GM23338 (cell line): ENCODE measurements at regions not wholly inside any gene's neighbourhood (a gene's known extent, or its start where the extent isn't known, plus 50 kb on each side); places are given as distances from the start of the nearest gene placed in this dataset.

Source experiments
- ATAC-seq: fragments of 200-7000 bp; cut with Tn5 transposase; 3 replicates; pipeline ENCODE4 v1.9.1; 2020
- DNase-seq: peaks from one replicate; pipeline ENCODE4 v3.0.0-alpha.2; 2015; ENCODE audit warnings: low spot score
- H2AFZ ChIP-seq: fragments of 200-600 bp; sonication (generic); 2 replicates; pipeline ENCODE4 v1.8.0; 2016; ENCODE audit warnings: antibody characterized with exemption, mild to moderate bottlenecking, moderate library complexity
- H3F3A ChIP-seq: fragments of 200-600 bp; sonication (generic); replicated peaks from 2 replicates; pipeline ENCODE4 v1.8.0; 2017; ENCODE audit warnings: antibody characterized with exemption, mixed run types, low read depth
- H3K27ac ChIP-seq: fragments of 200-600 bp; sonication (generic); 2 replicates; pipeline ENCODE4 v1.6.1; 2016; ENCODE audit warnings: low read depth
- H3K27me3 ChIP-seq: fragments of 200-600 bp; sonication (generic); 2 replicates; pipeline ENCODE4 v1.8.0; 2016; ENCODE audit warnings: mild to moderate bottlenecking, mixed run types, moderate library complexity; ENCODE audit not compliant: insufficient read depth
- H3K36me3 ChIP-seq: fragments of 200-600 bp; sonication (generic); 2 replicates; pipeline ENCODE4 v1.8.0; 2016; ENCODE audit warnings: mild to moderate bottlenecking; ENCODE audit not compliant: insufficient read depth
- H3K4me1 ChIP-seq: fragments of 200-600 bp; sonication (generic); 2 replicates; pipeline ENCODE4 v1.8.0; 2016; ENCODE audit warnings: mild to moderate bottlenecking, moderate library complexity; ENCODE audit not compliant: insufficient read depth
- H3K4me2 ChIP-seq: fragments of 200-600 bp; sonication (generic); 2 replicates; pipeline ENCODE4 v1.7.1; 2017; ENCODE audit warnings: mixed run types
- H3K4me3 ChIP-seq: fragments of 200-600 bp; sonication (generic); 2 replicates; pipeline ENCODE4 v1.6.1; 2016; ENCODE audit warnings: mixed run types
- H3K79me2 ChIP-seq: fragments of 200-600 bp; sonication (generic); replicated peaks from 2 replicates; pipeline ENCODE4 v1.8.0; 2017; ENCODE audit warnings: mild to moderate bottlenecking; ENCODE audit not compliant: insufficient read depth
- H3K9me2 ChIP-seq: fragments of 200-600 bp; sonication (generic); 2 replicates; pipeline ENCODE4 v1.8.0; 2017; ENCODE audit not compliant: insufficient read depth
- H4K20me1 ChIP-seq: fragments of 200-600 bp; sonication (generic); replicated peaks from 2 replicates; pipeline ENCODE4 v1.8.0; 2017; ENCODE audit warnings: mild to moderate bottlenecking; ENCODE audit not compliant: insufficient read depth
- H3K27ac Mint-ChIP-seq: 2 replicates; pipeline ENCODE4 v1.8.0; 2020; ENCODE audit warnings: inconsistent platforms, mild to moderate bottlenecking, moderate library complexity, mixed read lengths
- H3K27me3 Mint-ChIP-seq: 3 replicates; pipeline ENCODE4 v1.8.0; 2022; ENCODE audit warnings: low read depth, mild to moderate bottlenecking, moderate library complexity, mixed read lengths, inconsistent platforms; ENCODE audit not compliant: insufficient read depth, poor library complexity
- H3K36me3 Mint-ChIP-seq: 3 replicates; pipeline ENCODE4 v1.8.0; 2021; ENCODE audit warnings: low read depth, mild to moderate bottlenecking, inconsistent platforms, moderate library complexity, mixed read lengths
- H3K4me1 Mint-ChIP-seq: 3 replicates; pipeline ENCODE4 v1.8.0; 2020; ENCODE audit warnings: mild to moderate bottlenecking, inconsistent platforms, mixed read lengths
- H3K4me3 Mint-ChIP-seq: 3 replicates; pipeline ENCODE4 v1.8.0; 2021; ENCODE audit warnings: moderate library complexity, mild to moderate bottlenecking, inconsistent platforms, mixed read lengths
- H3K9me3 Mint-ChIP-seq: 3 replicates; pipeline ENCODE4 v1.8.0; 2020; ENCODE audit warnings: moderate library complexity, mild to moderate bottlenecking, inconsistent platforms, mixed read lengths
- CREB1 ChIP-seq: fragments of 250-450 bp; sonication (Bioruptor Pico); IDR thresholded peaks from 2 replicates; pipeline ENCODE4 v1.5.0; 2020; ENCODE audit warnings: low read depth, mild to moderate bottlenecking, moderate library complexity
- EZH2 ChIP-seq: fragments of 200-600 bp; sonication (generic); IDR thresholded peaks from one replicate; pipeline ENCODE4 v1.8.0; 2017; ENCODE audit warnings: antibody characterized with exemption, mild to moderate bottlenecking, low read depth; ENCODE audit not compliant: unreplicated experiment
- JUNB ChIP-seq: IDR thresholded peaks from one replicate; pipeline ENCODE4 v1.6.1; 2016; ENCODE audit warnings: antibody characterized with exemption; ENCODE audit not compliant: unreplicated experiment
- POLR2AphosphoS5 ChIP-seq: IDR thresholded peaks from 2 replicates; pipeline ENCODE4 v1.6.1; 2016; ENCODE audit warnings: antibody characterized with exemption, low read depth
- ZNF114 ChIP-seq: fragments of 250-450 bp; sonication (Bioruptor Pico); IDR thresholded peaks from 2 replicates; pipeline ENCODE4 v1.5.0; 2020; ENCODE audit warnings: mild to moderate bottlenecking, moderate library complexity
- ZNF331 ChIP-seq: fragments of 250-450 bp; sonication (Bioruptor Pico); IDR thresholded peaks from 2 replicates; pipeline ENCODE4 v1.5.0; 2020; ENCODE audit warnings: low read depth, mild to moderate bottlenecking, moderate library complexity
- TF ChIP-seq, protein P1 (sequence below): IDR thresholded peaks from one replicate; pipeline ENCODE4 v1.6.1; 2018; ENCODE audit warnings: antibody characterized with exemption; ENCODE audit not compliant: unreplicated experiment
- TF ChIP-seq, protein P2 (sequence below), 2 experiments: fragments of 200-600 bp in 1 of 2; sonication (generic) in 1 of 2; conservative IDR thresholded peaks; 2 replicates each; pipeline versions ENCODE4 v1.5.1 to v1.6.1; 2016 to 2017; ENCODE audit warnings: antibody characterized with exemption in 2 of 2, low read depth in 2 of 2, mild to moderate bottlenecking in 2 of 2, moderate library complexity in 1 of 2

- no peak for TF ChIP-seq CREB1
- no peak for TF ChIP-seq EZH2
- TF ChIP-seq POLR2AphosphoS5: no peak
These were observed 734.1 kb upstream of the ZP4 start (continued) for GRCh38 chr1:238624776-238625175.

DNA sequence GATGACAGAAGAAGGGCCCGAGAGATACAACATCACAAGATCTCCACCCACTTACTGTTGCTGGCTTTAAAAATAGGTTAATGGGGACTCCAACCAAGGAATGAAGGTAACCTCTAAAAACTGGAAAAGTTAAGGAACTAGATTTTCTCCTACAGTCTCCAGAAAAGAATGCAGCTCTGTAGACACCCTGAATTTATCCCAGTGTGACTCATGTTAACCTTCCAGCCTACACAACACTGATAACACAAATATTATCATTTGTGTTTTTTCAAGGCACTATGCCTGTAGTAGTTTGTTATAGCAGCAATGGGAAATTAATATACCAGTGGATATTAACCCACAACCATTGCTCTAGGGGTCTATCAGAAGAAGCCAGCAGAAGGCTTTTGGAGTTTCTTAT, 730.7 kb upstream of the ZP4 start:
- no peaks in the 10 kb centered on the region for H3K36me3 Mint-ChIP-seq
- H2AFZ ChIP-seq: no peak overlapping the region
- no peaks in the 10 kb centered on the region for H3K4me1 ChIP-seq
- H3K27ac Mint-ChIP-seq: no peak overlapping the region
- H3K4me1 Mint-ChIP-seq: no peaks in the 10 kb centered on the region
- H3K36me3 ChIP-seq: no peaks in the 10 kb centered on the region
- DNase-seq (no peak), ATAC-seq (no peak)
- TF ChIP-seq, protein P1, sequence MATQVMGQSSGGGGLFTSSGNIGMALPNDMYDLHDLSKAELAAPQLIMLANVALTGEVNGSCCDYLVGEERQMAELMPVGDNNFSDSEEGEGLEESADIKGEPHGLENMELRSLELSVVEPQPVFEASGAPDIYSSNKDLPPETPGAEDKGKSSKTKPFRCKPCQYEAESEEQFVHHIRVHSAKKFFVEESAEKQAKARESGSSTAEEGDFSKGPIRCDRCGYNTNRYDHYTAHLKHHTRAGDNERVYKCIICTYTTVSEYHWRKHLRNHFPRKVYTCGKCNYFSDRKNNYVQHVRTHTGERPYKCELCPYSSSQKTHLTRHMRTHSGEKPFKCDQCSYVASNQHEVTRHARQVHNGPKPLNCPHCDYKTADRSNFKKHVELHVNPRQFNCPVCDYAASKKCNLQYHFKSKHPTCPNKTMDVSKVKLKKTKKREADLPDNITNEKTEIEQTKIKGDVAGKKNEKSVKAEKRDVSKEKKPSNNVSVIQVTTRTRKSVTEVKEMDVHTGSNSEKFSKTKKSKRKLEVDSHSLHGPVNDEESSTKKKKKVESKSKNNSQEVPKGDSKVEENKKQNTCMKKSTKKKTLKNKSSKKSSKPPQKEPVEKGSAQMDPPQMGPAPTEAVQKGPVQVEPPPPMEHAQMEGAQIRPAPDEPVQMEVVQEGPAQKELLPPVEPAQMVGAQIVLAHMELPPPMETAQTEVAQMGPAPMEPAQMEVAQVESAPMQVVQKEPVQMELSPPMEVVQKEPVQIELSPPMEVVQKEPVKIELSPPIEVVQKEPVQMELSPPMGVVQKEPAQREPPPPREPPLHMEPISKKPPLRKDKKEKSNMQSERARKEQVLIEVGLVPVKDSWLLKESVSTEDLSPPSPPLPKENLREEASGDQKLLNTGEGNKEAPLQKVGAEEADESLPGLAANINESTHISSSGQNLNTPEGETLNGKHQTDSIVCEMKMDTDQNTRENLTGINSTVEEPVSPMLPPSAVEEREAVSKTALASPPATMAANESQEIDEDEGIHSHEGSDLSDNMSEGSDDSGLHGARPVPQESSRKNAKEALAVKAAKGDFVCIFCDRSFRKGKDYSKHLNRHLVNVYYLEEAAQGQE: no peak
- H3K9me3 Mint-ChIP-seq: no peaks in the 10 kb centered on the region
- no peaks in the 10 kb centered on the region for H3K27me3 ChIP-seq
- no peak overlapping the region for H3K27ac ChIP-seq
- H3F3A ChIP-seq: no peaks in the 10 kb centered on the region
- no peaks in the 10 kb centered on the region for H4K20me1 ChIP-seq
- H3K79me2 ChIP-seq: no peaks in the 10 kb centered on the region
- H3K4me2 ChIP-seq: no peak overlapping the region
- no peaks in the 10 kb centered on the region; the same call in 1 of the 2 replicates for H3K9me2 ChIP-seq
- H3K27me3 Mint-ChIP-seq: no peaks in the 10 kb centered on the region
- no peak overlapping the region for H3K4me3 Mint-ChIP-seq
- H3K4me3 ChIP-seq: no peak overlapping the region

GRCh38 chr1:238619652-238620051, 728.9 kb upstream of the ZP4 start:
- ATAC-seq: no peak
- no peak overlapping the region for H3K4me3 Mint-ChIP-seq
- no peak overlapping the region for H2AFZ ChIP-seq
- H3K9me3 Mint-ChIP-seq: no peaks in the 10 kb centered on the region
- no peak overlapping the region for H3K27ac ChIP-seq
- H3K27me3 Mint-ChIP-seq: no peaks in the 10 kb centered on the region
- no peaks in the 10 kb centered on the region for H3K36me3 Mint-ChIP-seq
- no peaks in the 10 kb centered on the region for H3K27me3 ChIP-seq
- H3F3A ChIP-seq: no peaks in the 10 kb centered on the region
- no peak for TF ChIP-seq POLR2AphosphoS5
- no peak for TF ChIP-seq JUNB
- TF ChIP-seq, protein P2, sequence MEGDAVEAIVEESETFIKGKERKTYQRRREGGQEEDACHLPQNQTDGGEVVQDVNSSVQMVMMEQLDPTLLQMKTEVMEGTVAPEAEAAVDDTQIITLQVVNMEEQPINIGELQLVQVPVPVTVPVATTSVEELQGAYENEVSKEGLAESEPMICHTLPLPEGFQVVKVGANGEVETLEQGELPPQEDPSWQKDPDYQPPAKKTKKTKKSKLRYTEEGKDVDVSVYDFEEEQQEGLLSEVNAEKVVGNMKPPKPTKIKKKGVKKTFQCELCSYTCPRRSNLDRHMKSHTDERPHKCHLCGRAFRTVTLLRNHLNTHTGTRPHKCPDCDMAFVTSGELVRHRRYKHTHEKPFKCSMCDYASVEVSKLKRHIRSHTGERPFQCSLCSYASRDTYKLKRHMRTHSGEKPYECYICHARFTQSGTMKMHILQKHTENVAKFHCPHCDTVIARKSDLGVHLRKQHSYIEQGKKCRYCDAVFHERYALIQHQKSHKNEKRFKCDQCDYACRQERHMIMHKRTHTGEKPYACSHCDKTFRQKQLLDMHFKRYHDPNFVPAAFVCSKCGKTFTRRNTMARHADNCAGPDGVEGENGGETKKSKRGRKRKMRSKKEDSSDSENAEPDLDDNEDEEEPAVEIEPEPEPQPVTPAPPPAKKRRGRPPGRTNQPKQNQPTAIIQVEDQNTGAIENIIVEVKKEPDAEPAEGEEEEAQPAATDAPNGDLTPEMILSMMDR (conservative IDR thresholded peaks at IDR 0.05; ENCODE audit: low read depth in 2 of 2): no peak
- no peak for TF ChIP-seq ZNF114 (CRISPR knock-in tag)
- TF ChIP-seq ZNF331: no peak
- no peaks in the 10 kb centered on the region for H3K4me1 ChIP-seq
- no peaks in the 10 kb centered on the region; the same call in 1 of the 2 replicates for H3K9me2 ChIP-seq
- no peak for DNase-seq
- no peak overlapping the region for H3K4me3 ChIP-seq
- H3K36me3 ChIP-seq: no peaks in the 10 kb centered on the region
- no peaks in the 10 kb centered on the region for H3K79me2 ChIP-seq
- no peaks in the 10 kb centered on the region for H3K4me1 Mint-ChIP-seq
- no peak overlapping the region for H3K27ac Mint-ChIP-seq
- no peaks in the 10 kb centered on the region for H4K20me1 ChIP-seq
- H3K4me2 ChIP-seq: no peak overlapping the region
